ENCODE measurements at regions not wholly inside any gene's neighbourhood (a gene's known extent, or its start where the extent isn't known, plus 50 kb on each side); places are given as distances from the start of the nearest gene placed in this dataset.

DNA sequence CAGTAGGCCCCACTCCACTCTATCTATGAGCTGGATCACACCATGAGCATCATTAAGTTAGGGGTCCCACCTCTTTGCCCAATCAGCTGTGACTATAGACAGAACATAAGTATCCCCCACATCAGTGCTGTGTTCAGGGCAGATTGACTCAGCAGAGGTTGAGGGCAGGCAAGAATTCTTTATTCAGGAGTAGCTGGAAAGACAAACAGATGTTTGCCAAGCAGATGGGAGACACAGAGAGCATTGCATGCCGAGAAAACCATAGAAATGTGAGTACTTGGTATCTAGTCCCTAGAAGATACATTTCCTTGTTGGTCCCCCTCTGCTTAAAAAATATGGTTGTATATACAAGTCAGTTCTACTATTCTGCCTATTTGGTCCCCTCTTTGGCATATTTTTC, 440.8 kb downstream of the RAP2B start:
- Histone ChIP-seq H3K4me3 (ENCODE audit: low read depth, low read length) (no peak overlapping the region), H3K27me3 (ENCODE audit: control insufficient read depth, insufficient read depth, low read length) (no peaks in the 10 kb centered on the region), H3K36me3 (ENCODE audit: control insufficient read depth, insufficient read depth, low read length) (no peaks in the 10 kb centered on the region), H3K4me1 (ENCODE audit: control insufficient read depth, insufficient read depth, low read length) (no peaks in the 10 kb centered on the region), H3K9ac (ENCODE audit: low read depth, low read length) (no peak overlapping the region), H3K9me3 (ENCODE audit: control insufficient read depth, insufficient read depth, low read length) (no peaks in the 10 kb centered on the region)

DNA sequence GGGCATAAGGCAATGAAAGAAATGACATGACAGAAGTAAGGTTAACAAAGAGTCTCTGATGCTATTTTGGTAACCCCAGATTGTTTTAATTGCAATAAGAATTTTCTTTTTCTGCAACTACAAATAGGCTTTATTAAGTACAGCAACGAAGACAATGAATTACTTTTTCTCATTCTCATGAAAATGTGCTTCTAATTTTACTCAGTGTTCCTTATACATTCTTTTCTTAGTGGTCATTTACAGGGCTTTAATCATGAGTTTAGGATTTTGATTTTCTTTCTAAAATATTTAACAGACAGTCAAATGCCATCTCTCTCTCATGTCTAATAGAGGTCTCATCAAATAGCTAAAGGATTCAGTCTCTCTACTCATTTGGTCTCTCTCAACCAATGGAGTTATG, 452.1 kb downstream of the RAP2B start:
- no peak overlapping the region for H3K4me3 ChIP-seq (ENCODE audit: low read depth, low read length)
- no peaks in the 10 kb centered on the region for H3K36me3 ChIP-seq (ENCODE audit: control insufficient read depth, insufficient read depth, low read length)
- H3K9ac ChIP-seq (ENCODE audit: low read depth, low read length), result no peak overlapping the region
- H3K9me3 ChIP-seq (ENCODE audit: control insufficient read depth, insufficient read depth, low read length), result no peaks in the 10 kb centered on the region
- no peaks in the 10 kb centered on the region for H3K4me1 ChIP-seq (ENCODE audit: control insufficient read depth, insufficient read depth, low read length)
- H3K27me3 ChIP-seq (ENCODE audit: control insufficient read depth, insufficient read depth, low read length), result no peaks in the 10 kb centered on the region

DNA sequence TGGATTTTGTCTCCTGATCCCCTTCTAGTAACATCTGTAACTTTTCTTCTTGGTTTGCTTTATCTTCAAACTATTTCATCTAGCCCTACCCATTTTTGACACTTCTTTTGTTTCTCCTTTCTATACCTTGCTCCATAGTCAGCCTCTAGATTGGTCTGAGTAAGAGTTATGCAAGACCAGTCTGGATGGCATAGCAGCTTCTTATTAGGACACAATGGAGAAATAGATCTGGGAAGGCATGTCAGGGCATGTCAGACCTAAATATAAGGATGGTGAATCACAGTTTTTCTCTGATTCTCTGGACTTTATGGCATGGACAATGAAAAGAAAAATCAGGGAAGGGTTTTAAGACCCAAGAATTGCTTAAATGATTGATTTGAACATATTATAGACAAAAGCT, 452.5 kb downstream of the RAP2B start:
- H3K4me1 ChIP-seq (ENCODE audit: control insufficient read depth, insufficient read depth, low read length), result no peaks in the 10 kb centered on the region
- H3K36me3 ChIP-seq (ENCODE audit: control insufficient read depth, insufficient read depth, low read length), result no peaks in the 10 kb centered on the region
- H3K27me3 ChIP-seq (ENCODE audit: control insufficient read depth, insufficient read depth, low read length), result no peaks in the 10 kb centered on the region
- no peaks in the 10 kb centered on the region for H3K9me3 ChIP-seq (ENCODE audit: control insufficient read depth, insufficient read depth, low read length)
- H3K9ac ChIP-seq (ENCODE audit: low read depth, low read length), result no peak overlapping the region
- H3K4me3 ChIP-seq (ENCODE audit: low read depth, low read length), result no peak overlapping the region

DNA sequence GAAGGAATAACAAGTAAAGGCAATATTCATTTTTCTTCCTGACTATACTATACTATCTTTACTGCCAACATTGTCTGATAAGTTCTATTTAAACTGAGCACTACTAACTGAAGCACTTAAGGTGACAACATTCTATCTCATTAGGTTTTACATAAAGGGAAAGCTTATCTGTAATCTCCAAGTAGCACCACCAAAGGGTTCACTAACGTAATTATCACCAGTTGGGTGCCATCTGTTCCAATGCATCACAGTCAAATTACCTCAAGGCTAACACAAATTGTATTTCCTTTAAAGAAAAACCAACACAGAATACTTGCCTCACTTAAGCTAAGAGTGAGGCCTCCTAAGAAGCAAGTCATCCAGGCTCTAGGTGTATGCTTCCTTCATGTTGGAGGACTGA, 453.8 kb downstream of the RAP2B start:
- no peaks in the 10 kb centered on the region for H3K36me3 ChIP-seq (ENCODE audit: control insufficient read depth, insufficient read depth, low read length)
- H3K9me3 ChIP-seq (ENCODE audit: control insufficient read depth, insufficient read depth, low read length), result no peaks in the 10 kb centered on the region
- no peak overlapping the region for H3K9ac ChIP-seq (ENCODE audit: low read depth, low read length)
- H3K27me3 ChIP-seq (ENCODE audit: control insufficient read depth, insufficient read depth, low read length), result no peaks in the 10 kb centered on the region
- no peaks in the 10 kb centered on the region for H3K4me1 ChIP-seq (ENCODE audit: control insufficient read depth, insufficient read depth, low read length)
- H3K4me3 ChIP-seq (ENCODE audit: low read depth, low read length), result no peak overlapping the region

DNA sequence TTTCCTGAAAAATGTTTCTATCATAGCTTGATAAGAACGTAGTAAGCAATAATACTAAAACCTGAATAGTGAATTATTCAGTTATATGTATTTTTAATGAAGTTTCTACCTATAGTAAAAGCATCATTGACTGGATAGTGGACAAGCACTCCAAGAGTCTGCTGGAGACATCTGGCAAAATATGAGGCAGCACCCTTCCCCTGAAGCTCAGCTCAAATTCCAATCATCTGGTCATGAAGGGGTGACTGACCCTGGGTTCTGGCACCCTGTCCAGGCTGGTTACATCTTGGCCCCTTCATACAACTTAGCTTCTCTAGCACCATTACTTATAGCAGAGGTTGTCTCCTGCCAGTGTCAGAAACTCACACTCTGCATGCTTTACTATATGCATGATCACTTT, 455.4 kb downstream of the RAP2B start:
- Histone ChIP-seq H3K4me1 (ENCODE audit: control insufficient read depth, insufficient read depth, low read length) (no peaks in the 10 kb centered on the region), H3K36me3 (ENCODE audit: control insufficient read depth, insufficient read depth, low read length) (no peaks in the 10 kb centered on the region), H3K9ac (ENCODE audit: low read depth, low read length) (no peak overlapping the region), H3K9me3 (ENCODE audit: control insufficient read depth, insufficient read depth, low read length) (no peaks in the 10 kb centered on the region), H3K4me3 (ENCODE audit: low read depth, low read length) (no peak overlapping the region), H3K27me3 (ENCODE audit: control insufficient read depth, insufficient read depth, low read length) (no peaks in the 10 kb centered on the region)

DNA sequence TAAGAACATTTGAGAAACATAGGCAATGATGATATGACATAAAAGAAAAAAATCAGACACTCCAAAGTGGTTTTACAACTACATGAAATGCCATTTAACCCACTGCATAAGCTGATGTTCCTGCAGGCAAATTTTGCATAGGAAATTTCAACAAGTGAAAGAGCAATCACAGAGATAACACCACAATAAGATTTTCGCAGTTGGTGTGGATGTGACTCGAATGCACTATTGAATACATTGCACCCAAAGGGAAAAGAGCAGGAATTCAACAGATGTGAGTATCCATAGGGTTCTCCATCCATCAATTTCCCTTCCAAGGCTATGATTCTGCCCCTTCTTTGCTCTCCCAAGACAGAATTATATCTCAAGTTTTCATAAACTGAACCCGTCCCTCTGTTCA, 456.1 kb downstream of the RAP2B start:
- Histone ChIP-seq H3K9ac (ENCODE audit: low read depth, low read length) (no peak overlapping the region), H3K4me3 (ENCODE audit: low read depth, low read length) (no peak overlapping the region), H3K36me3 (ENCODE audit: control insufficient read depth, insufficient read depth, low read length) (no peaks in the 10 kb centered on the region), H3K4me1 (ENCODE audit: control insufficient read depth, insufficient read depth, low read length) (no peaks in the 10 kb centered on the region), H3K27me3 (ENCODE audit: control insufficient read depth, insufficient read depth, low read length) (no peaks in the 10 kb centered on the region), H3K9me3 (ENCODE audit: control insufficient read depth, insufficient read depth, low read length) (no peaks in the 10 kb centered on the region)

DNA sequence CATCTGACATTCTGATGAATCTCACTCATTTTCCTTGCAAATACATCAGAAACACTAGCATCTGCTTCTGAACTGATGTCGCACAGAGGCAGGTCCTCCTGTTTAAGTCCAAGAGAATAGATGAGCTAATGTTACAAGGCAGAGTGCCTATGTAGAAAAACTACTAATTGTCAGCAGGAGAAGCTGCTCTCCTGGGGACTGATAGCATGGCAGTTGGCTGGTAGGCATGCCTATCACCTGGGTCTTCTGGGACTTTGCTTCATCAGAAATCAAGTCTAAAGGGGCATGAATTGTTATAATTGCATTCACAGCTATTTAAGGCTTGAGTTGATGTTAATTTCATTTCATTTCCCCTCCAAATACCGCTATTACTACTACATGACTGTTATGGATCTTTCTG, 457.2 kb downstream of the RAP2B start:
- no peak overlapping the region for H3K4me3 ChIP-seq (ENCODE audit: low read depth, low read length)
- no peaks in the 10 kb centered on the region for H3K9me3 ChIP-seq (ENCODE audit: control insufficient read depth, insufficient read depth, low read length)
- H3K36me3 ChIP-seq (ENCODE audit: control insufficient read depth, insufficient read depth, low read length), result no peaks in the 10 kb centered on the region
- no peaks in the 10 kb centered on the region for H3K4me1 ChIP-seq (ENCODE audit: control insufficient read depth, insufficient read depth, low read length)
- no peaks in the 10 kb centered on the region for H3K27me3 ChIP-seq (ENCODE audit: control insufficient read depth, insufficient read depth, low read length)
- H3K9ac ChIP-seq (ENCODE audit: low read depth, low read length), result no peak overlapping the region

DNA sequence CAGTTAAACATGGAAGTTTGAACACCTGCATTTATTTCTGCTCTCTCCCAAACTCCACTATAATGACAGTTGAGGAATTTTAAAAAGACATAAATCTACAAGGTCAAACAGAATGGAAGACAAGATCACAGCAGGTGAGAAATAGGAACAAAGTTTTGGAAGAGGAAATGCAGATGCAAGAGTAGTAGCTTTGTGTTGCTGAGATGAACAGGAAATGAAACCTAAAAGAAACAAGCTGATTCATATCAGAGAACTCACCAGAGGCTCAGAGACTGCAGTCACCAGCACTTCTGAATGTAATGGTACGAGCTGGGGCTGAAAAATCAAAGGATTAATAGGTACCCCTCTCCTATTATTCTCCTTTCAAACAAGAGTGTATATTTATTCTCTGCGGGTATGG, 459.9 kb downstream of the RAP2B start:
- Histone ChIP-seq H3K36me3 (ENCODE audit: control insufficient read depth, insufficient read depth, low read length) (no peaks in the 10 kb centered on the region), H3K4me3 (ENCODE audit: low read depth, low read length) (no peak overlapping the region), H3K27me3 (ENCODE audit: control insufficient read depth, insufficient read depth, low read length) (no peaks in the 10 kb centered on the region), H3K9ac (ENCODE audit: low read depth, low read length) (no peak overlapping the region), H3K4me1 (ENCODE audit: control insufficient read depth, insufficient read depth, low read length) (no peaks in the 10 kb centered on the region), H3K9me3 (ENCODE audit: control insufficient read depth, insufficient read depth, low read length) (no peaks in the 10 kb centered on the region)

DNA sequence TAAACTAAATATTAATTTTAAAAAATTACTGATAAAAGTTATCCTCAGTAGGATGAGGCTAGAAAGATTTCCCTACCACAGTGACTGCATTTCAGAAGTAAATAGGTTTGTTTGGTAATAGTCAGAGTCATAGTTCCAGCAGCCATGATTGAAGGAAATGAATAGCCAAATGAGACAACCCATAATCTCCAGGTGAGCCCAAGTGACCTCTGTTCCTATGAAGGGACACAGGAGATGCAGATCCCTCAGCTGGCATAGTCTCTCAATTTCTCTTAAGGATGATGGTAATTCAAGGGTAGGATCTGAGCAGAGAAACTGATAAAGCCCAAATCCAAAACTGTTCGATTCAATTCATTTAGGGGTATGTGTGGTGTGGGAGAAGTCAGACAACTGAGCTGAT, 461.8 kb downstream of the RAP2B start:
- H3K4me1 ChIP-seq (ENCODE audit: control insufficient read depth, insufficient read depth, low read length), result no peaks in the 10 kb centered on the region
- no peak overlapping the region for H3K4me3 ChIP-seq (ENCODE audit: low read depth, low read length)
- H3K9ac ChIP-seq (ENCODE audit: low read depth, low read length), result no peak overlapping the region
- H3K36me3 ChIP-seq (ENCODE audit: control insufficient read depth, insufficient read depth, low read length), result no peaks in the 10 kb centered on the region
- H3K9me3 ChIP-seq (ENCODE audit: control insufficient read depth, insufficient read depth, low read length), result no peaks in the 10 kb centered on the region
- H3K27me3 ChIP-seq (ENCODE audit: control insufficient read depth, insufficient read depth, low read length), result no peaks in the 10 kb centered on the region

DNA sequence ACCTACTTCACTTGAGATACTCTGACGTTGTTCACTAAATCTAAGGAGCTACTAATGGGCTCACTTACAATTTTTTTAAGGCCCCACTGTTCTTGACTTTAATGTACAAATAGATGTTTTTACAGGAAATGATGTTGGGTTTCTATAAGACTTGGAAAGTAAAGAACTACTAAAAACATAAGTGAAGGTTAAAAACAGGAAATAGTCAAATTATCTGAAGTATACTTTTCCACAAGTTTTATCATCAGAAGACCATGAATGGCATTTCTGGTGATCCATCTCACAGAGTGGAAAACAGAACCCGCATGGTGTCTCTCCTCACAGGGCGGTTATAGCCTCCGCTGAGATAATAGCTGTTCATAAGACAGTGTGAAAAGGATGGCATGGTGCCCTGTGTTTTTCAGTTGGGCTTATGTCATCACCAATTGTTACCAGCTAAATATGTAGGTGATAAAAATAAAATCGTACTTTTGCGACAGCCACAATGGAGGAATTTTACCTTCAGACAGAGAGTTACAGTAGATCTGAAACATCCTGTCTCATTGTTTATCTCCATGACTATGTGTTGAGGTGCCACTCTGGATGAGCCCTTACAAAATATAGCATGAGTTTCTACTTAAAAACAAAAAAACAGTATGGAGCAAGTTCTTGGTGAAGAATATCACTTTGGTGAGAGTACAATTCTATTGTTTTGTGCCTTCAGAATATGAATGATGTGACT, 462.4 kb downstream of the RAP2B start:
- Histone ChIP-seq H3K9ac (ENCODE audit: low read depth, low read length) (no peak overlapping the region), H3K4me3 (ENCODE audit: low read depth, low read length) (no peak overlapping the region), H3K27me3 (ENCODE audit: control insufficient read depth, insufficient read depth, low read length) (no peaks in the 10 kb centered on the region), H3K9me3 (ENCODE audit: control insufficient read depth, insufficient read depth, low read length) (no peaks in the 10 kb centered on the region), H3K36me3 (ENCODE audit: control insufficient read depth, insufficient read depth, low read length) (no peaks in the 10 kb centered on the region), H3K4me1 (ENCODE audit: control insufficient read depth, insufficient read depth, low read length) (no peaks in the 10 kb centered on the region)

DNA sequence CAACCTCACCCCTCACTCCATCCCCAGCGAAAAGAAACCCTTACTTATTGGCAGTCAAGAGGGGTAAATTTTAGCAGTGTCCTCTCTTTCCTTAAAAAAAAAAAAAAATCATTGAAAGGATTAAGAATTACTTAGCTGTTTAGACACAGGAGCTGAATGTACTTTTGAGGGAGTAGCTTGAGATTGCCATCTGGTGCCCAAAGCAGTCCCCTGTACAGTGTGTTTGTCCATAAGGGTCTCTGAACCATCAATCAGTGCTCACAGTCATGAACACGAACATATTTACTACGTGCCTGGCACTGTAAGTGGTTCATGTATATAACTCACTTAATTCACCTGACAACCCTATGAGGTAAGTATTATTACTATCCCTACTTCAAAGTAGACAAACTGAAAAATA, 463.5 kb downstream of the RAP2B start:
- H3K4me3 ChIP-seq (ENCODE audit: low read depth, low read length), result no peak overlapping the region
- H3K9ac ChIP-seq (ENCODE audit: low read depth, low read length), result no peak overlapping the region
- no peaks in the 10 kb centered on the region for H3K36me3 ChIP-seq (ENCODE audit: control insufficient read depth, insufficient read depth, low read length)

DNA sequence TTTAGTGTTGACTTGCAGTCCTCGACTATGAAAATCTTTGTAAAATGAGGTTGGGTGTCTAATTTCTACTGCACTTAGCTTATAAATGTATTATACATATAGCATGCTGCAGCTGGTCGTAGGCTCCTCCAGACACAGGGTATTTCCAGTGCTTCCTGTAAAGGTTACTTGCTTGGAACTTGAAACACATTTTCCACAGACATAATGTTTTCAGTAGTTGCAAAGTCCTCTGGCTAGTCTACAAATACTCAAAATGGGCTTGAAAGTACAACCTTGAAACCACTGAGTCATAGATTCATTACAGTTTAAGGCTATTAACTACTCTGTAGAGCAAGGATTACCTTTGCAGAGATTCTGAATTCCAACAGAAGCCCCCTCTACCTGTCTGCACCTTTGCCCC, 464.1 kb downstream of the RAP2B start:
- no peak overlapping the region for H3K4me3 ChIP-seq (ENCODE audit: low read depth, low read length)
- H3K36me3 ChIP-seq (ENCODE audit: control insufficient read depth, insufficient read depth, low read length), result no peaks in the 10 kb centered on the region
- no peaks in the 10 kb centered on the region for H3K27me3 ChIP-seq (ENCODE audit: control insufficient read depth, insufficient read depth, low read length)
- H3K4me1 ChIP-seq (ENCODE audit: control insufficient read depth, insufficient read depth, low read length), result no peaks in the 10 kb centered on the region
- no peaks in the 10 kb centered on the region for H3K9me3 ChIP-seq (ENCODE audit: control insufficient read depth, insufficient read depth, low read length)
- no peak overlapping the region for H3K9ac ChIP-seq (ENCODE audit: low read depth, low read length)

More for the DNA sequence above, 463.5 kb downstream of the RAP2B start:
- no peaks in the 10 kb centered on the region for H3K9me3 ChIP-seq (ENCODE audit: control insufficient read depth, insufficient read depth, low read length)
- no peaks in the 10 kb centered on the region for H3K4me1 ChIP-seq (ENCODE audit: control insufficient read depth, insufficient read depth, low read length)
- no peaks in the 10 kb centered on the region for H3K27me3 ChIP-seq (ENCODE audit: control insufficient read depth, insufficient read depth, low read length)
